ENCODE measurements at regions not wholly inside any gene's neighbourhood (a gene's known extent, or its start where the extent isn't known, plus 50 kb on each side); places are given as distances from the start of the nearest gene placed in this dataset.
A peak's percentile ranks its signal among the peaks of the same experiment; 100 is the strongest.

GRCh38 chr2:64196963-64197362 is 52.7 kb upstream of the PELI1 start:
- H3K36me3 ChIP-seq (ENCODE audit: control insufficient read depth, insufficient read depth, low read length) = no peaks in the 10 kb centered on the region
- no peaks in the 10 kb centered on the region for H3K27me3 ChIP-seq (replicated peaks; ENCODE audit: control insufficient read depth, insufficient read depth, low read length)
- TF ChIP-seq CTCF (IDR thresholded peaks at IDR 0.05; ENCODE audit: insufficient read depth, low read length, poor library complexity, severe bottlenecking) = no peak
- no peak for DNase-seq (ENCODE audit: extremely low read depth, insufficient read length)
- no peak overlapping the region for H3K4me3 ChIP-seq (replicated peaks; ENCODE audit: low read depth, low read length)

- DNase-seq (ENCODE audit: extremely low read depth, insufficient read length) = no peak
- no peak for TF ChIP-seq CTCF (IDR thresholded peaks at IDR 0.05; ENCODE audit: insufficient read depth, low read length, poor library complexity, severe bottlenecking)
- H3K27me3 ChIP-seq (replicated peaks; ENCODE audit: control insufficient read depth, insufficient read depth, low read length) = no peaks in the 10 kb centered on the region
- no peak overlapping the region for H3K4me3 ChIP-seq (replicated peaks; ENCODE audit: low read depth, low read length)
- no peaks in the 10 kb centered on the region for H3K36me3 ChIP-seq (ENCODE audit: control insufficient read depth, insufficient read depth, low read length)
Observed at GRCh38 chr2:64201151-64201550, 56.9 kb upstream of the PELI1 start.

GRCh38 chr2:64202206-64202845 is 58.1 kb upstream of the PELI1 start:
- Histone ChIP-seq H3K4me3 (replicated peaks; ENCODE audit: low read depth, low read length) (no peak overlapping the region), H3K27me3 (replicated peaks; ENCODE audit: control insufficient read depth, insufficient read depth, low read length) (no peaks in the 10 kb centered on the region), H3K36me3 (ENCODE audit: control insufficient read depth, insufficient read depth, low read length) (no peaks in the 10 kb centered on the region; the same call in 1 of the 2 replicates)
- DNase-seq (ENCODE audit: extremely low read depth, insufficient read length) = no peak
- no peak for TF ChIP-seq CTCF (IDR thresholded peaks at IDR 0.05; ENCODE audit: insufficient read depth, low read length, poor library complexity, severe bottlenecking)

- H3K27me3 ChIP-seq (replicated peaks; ENCODE audit: control insufficient read depth, insufficient read depth, low read length) = no peaks in the 10 kb centered on the region
- DNase-seq (ENCODE audit: extremely low read depth, insufficient read length) = no peak
- H3K36me3 ChIP-seq (ENCODE audit: control insufficient read depth, insufficient read depth, low read length) = no peaks in the 10 kb centered on the region; the same call in 1 of the 2 replicates
- no peak overlapping the region; the same call in 1 of the 2 replicates for H3K4me3 ChIP-seq (replicated peaks; ENCODE audit: low read depth, low read length)
- TF ChIP-seq CTCF (IDR thresholded peaks at IDR 0.05; ENCODE audit: insufficient read depth, low read length, poor library complexity, severe bottlenecking) = no peak
Observed at GRCh38 chr2:64203131-64203857, 59.1 kb upstream of the PELI1 start.

GRCh38 chr2:64203858-64204632 is 59.8 kb upstream of the PELI1 start:
- Histone ChIP-seq H3K4me3 (replicated peaks; ENCODE audit: low read depth, low read length) (peak overlapping the region; percentile 42), H3K36me3 (ENCODE audit: control insufficient read depth, insufficient read depth, low read length) (no peaks in the 10 kb centered on the region; the same call in 1 of the 2 replicates), H3K27me3 (replicated peaks; ENCODE audit: control insufficient read depth, insufficient read depth, low read length) (no peaks in the 10 kb centered on the region)
- TF ChIP-seq CTCF (IDR thresholded peaks at IDR 0.05; ENCODE audit: insufficient read depth, low read length, poor library complexity, severe bottlenecking) = no peak
- peak; percentile 74 for DNase-seq (ENCODE audit: extremely low read depth, insufficient read length)

Data from GM06990 (cell line).